CD1c-positive myeloid dendritic cell (primary cell): ENCODE measurements at regions not wholly inside any gene's neighbourhood (a gene's known extent, or its start where the extent isn't known, plus 50 kb on each side); places are given as distances from the start of the nearest gene placed in this dataset.

Experiments
- DNase-seq: peaks from one replicate; pipeline ENCODE4 v3.0.0-alpha.2; 2016; ENCODE audit errors: extremely low spot score

DNA sequence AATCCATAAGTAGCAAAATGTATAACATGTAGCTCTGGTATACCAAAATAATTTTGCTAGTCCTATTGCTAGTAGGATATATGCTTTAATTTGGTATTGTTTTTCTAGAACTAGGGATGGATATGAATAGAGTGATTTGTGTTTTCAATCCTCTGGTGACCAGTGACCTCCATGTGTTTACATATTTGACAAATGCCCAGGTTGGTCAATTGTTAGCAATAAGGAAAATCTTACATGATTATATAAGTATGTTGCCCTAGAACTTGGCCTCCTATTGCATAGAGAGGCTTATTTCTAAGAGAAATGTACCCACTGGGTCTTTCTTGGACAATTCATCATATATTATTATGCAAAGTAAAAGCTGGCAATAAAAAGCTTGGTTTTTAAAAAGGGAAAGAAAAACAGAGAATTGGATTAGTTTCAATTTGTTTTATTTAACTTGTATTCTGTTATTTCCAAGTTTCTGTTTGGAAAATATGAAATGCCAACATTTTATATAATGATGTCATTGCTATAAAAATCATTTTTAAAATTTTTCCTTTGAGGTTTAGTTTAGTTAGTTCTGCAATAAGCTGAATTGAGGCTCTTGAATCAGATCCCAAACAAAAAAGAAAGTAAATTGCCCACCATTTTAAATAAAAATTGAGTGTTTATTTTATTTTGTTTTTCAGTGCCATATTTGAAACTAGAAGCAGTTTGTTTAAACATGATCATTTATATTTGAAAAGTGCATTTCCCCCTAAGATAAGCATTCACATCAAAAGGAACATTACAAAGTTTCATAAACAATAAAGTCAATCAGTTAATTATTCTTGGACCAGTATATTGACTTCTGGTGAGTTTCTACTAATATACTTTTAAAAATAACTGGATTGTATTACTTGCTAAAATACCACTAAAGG, 210.9 kb downstream of the ZC3H11B start:
- DNase-seq, result no peak

DNA sequence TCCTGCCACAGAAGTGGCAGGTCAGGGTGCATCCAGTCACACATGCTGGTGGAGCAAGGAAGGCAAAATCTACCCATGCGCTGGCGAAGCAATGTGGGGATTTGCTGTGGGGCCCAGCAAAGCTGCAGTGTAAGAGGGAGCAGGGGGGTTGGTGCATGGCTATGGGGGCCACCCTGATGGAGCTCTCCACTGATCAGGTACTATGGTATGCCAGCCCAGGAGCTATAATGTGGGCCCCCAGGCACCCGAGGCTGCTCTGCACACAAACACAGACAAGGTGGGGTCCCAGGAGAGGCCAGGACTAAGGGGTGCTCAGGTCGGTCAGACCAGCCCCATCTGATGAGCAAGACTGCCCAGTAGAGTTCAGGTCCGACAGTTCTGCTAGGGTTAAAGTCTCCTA, 213.5 kb downstream of the ZC3H11B start:
- no peak for DNase-seq

DNA sequence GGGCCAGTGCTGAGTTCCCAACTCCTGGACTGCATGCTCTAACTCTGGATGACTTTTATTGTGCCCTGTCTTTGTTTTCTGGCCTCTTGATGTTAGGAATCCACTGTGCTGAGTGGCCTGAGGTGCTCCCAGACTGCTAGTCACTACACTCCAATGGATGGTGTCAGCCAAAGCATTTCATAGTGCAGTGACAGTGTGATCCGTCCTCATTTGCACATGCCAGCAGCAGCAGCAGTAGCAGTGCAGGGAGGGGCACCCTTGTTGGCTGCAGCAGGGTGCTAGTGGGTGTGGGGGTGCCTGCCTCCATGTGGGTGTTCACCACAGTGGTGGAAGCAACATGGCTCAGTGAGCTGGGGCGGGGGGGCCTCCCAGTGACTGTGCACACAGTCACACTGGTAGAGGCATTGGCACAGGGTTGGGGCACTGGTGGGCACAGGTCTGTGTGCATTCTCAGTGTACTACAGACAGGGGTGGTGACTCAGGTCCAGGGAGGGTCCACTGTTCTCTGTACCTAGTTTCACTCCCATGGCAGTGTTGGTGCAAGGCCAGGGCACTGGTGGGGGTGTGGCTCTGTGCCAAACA, 214.0 kb downstream of the ZC3H11B start:
- DNase-seq, result no peak

DNA sequence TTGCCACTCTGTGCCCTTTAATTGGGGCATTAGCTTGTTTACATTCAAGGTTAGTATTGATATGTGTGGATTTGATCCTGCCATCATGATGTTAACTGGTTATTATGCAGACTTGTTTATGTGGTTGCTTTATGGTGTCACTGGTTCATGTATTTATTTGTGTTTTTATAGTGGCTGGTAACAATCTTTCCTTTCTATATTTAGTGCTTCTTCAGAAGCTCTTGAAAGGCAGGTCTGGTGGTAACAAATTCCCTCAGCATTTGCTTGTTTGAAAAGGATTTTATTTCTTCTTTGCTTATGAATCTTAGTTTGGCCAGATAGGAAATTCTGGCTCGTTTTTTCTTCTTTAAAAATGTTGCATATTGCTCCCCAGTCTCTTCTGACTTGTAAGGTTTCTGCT, 215.4 kb downstream of the ZC3H11B start:
- no peak for DNase-seq

DNA sequence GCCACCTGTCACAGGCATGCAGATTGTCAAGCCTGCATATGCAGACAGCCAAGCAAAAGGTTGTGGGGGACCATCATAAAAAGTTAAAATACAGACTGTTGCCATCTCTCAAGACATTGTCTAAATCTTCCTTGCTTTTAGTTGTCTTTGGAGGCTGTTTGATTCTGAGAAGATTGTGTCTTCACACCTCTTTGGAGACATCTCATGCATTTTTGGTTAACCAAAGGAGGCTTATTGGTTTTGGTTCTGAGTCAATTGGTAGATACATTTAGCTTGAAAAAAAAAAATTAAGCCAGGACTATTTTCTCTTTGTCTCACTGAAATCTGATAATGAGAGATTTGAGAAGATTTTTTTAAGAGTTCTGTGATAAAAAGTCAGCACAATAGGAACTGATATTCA, 217.6 kb downstream of the LYPLAL1 start:
- DNase-seq, result no peak

DNA sequence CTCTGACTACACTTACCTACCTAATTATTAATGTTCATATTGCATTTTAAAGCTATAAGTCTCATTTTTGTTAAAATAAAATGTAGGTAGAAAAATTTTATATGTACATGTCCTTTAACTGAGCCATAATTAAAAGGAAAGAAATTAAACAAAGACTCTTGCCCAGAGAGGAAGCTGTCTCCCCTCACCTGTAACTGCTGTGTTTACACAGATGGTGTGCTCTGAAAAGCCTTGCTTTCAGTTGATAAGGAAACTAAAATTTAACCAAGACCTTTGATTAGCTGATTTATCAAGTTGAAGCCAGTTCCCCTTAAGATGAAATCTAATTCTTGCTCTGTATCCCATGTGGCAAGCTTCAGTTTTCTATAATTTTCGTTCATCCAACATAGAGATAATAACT, 213.5 kb downstream of the LYPLAL1 start:
- no peak for DNase-seq

DNA sequence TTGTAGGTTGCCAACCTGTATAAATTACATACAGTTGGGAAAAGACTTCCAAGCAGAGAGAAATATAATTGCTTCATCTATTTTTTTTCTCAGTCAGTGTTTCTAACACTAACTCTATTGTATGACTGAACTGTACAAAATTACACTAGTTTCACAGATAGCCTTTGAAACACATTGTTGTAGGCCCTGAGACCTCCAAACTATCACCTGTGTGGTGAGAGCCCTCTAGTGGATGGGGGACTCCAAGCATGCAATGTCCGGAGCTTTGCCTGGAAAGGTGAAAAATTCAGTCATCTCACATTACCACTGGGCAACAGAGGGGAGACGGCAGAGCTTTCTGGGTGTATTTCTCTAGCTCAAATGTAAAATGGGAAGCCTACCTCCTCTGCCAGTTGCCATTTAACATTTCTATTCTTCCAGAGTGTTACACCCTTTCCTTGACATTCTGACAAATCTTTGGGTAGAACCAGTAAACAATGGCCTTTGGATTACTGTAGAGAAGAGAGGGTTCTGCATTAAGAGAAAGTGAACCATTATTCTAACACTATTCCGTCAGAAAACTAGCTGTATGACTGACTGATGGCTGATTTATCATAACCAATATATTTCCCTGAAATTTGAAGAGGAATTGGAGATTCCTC, 212.2 kb downstream of the LYPLAL1 start:
- DNase-seq, result no peak

GRCh38 chr1:219383281-219383680, 209.6 kb downstream of the LYPLAL1 start:
- DNase-seq, result no peak

DNA sequence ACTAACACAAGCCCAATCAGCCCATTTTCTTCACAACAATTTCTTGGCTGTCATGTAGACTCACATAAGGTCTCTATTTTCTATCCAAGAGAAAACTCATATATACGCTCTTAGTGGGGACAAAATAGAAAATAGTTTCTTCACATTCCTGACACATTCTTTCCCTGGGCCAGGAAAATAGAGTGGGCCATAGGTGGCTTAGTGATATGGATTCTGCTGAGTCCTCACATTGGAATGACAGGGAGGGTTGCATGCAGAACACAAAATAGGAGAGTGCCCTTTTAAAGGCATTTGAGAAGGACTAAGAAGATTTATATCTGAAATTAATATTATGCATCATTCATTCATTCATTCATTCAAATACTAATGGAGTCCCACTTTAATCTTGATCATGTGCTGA, 207.7 kb downstream of the LYPLAL1 start:
- DNase-seq, result no peak

DNA sequence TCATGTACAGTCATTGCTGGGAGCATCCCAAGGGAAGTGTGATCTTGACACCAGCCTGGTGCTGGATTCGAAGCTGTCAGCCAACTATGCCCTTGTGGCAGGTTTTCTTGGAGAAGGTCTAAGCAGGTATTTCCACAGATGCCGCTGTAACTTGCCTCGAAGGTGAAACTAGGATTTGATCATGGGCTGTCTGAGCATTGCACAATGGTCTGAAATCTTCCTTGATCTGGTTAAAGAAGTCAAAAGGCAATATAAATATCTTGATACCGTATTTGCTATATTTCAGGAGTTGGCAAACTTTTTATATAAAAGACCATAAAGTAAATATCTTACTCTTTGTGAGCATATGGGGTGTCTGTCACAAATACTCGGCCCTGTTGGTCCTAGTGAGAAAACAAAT, 206.8 kb downstream of the LYPLAL1 start:
- no peak for DNase-seq

- DNase-seq, result no peak
Observed at GRCh38 chr1:219379691-219380090, 206.0 kb downstream of the LYPLAL1 start.

GRCh38 chr1:219374636-219375035, 201.0 kb downstream of the LYPLAL1 start:
- no peak for DNase-seq

DNA sequence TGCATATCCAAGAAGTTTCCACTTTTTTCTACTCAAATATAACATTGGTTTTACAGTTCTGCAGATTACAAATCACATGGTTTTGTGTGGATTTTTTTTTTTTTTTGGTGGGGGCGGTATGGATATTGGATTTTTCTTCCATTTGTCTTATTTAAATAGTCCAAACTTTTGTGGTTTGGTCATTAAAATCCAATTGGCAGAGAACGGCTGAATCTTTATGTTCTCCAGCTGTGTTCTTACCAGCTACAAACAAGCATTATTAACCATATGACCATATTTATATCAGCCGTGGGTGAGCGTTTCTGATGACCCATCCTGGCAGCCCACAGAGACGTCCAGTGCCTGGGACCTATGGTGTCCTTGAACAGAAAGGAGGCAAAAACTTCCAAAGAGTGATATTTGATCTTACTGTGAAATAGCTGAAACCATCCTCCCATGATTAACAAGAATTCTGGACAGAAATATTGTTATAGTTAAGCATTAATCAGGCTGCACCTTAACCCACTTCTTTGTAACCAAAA, 200.4 kb downstream of the LYPLAL1 start:
- DNase-seq, result no peak

GRCh38 chr1:219373616-219373935, 199.9 kb downstream of the LYPLAL1 start:
- DNase-seq, result no peak

DNA sequence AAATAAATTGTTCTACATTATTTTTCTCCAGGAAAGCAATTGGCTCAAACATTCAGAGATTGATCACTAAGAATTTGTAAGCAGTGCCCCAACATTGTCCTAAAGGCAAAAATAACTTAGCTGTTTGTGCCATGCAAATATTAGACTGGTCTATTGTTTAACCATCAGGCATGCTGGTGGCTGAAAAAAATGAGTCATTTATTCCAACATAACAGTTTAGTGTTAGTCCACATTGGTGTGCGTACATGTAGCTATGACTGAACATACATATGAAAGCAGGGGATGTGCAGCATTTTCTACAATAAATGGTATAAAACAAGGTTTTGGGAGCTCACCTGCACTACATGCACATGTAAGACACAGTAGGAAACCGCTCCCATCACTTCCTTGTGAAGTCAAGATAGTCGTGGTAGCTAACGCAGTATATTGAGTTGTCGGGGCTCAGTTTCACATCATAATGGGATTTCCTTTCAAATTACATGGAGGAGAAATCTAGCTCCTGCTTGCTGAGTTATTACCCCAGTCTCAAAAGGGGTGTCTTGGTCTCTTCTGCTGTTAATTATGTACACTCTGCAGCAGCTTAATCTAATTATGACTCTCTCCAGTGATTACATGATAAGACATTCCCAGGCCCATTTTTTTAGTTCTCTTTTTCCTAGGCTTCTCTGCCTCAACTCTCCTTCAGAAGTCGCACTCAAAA, 199.4 kb downstream of the LYPLAL1 start:
- no peak for DNase-seq

GRCh38 chr1:219371471-219371870, 197.8 kb downstream of the LYPLAL1 start:
- DNase-seq, result no peak

GRCh38 chr1:219367496-219367895, 193.8 kb downstream of the LYPLAL1 start:
- no peak for DNase-seq

GRCh38 chr1:219365451-219365850, 191.8 kb downstream of the LYPLAL1 start:
- DNase-seq, result no peak

DNA sequence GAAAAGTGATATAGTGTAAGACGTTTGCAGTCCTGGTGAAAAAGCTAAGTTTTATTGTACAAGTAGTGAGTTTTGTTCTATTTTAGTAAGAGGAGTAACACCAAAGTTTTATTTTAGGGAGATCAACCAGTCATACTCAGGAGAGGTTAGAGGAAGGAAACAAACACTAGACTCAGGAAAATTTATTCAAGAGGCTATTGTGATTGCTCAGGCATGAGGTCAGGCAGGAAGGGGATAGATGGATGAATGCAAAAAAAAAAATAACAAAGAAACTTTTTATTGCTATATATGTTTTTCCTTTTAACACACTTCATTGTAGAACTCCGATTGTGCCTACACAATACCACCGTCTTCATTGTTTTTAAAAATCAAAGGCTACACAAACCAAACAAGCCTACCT, 189.0 kb downstream of the LYPLAL1 start:
- no peak for DNase-seq

GRCh38 chr1:219359126-219359525, 185.4 kb downstream of the LYPLAL1 start:
- no peak for DNase-seq

- no peak for DNase-seq
Observed at GRCh38 chr1:219358080-219358479, 184.4 kb downstream of the LYPLAL1 start.

GRCh38 chr1:219354962-219355361, 181.3 kb downstream of the LYPLAL1 start:
- DNase-seq, result no peak
